ENCODE measurements at regions not wholly inside any gene's neighbourhood (a gene's known extent, or its start where the extent isn't known, plus 50 kb on each side); places are given as distances from the start of the nearest gene placed in this dataset.

DNA sequence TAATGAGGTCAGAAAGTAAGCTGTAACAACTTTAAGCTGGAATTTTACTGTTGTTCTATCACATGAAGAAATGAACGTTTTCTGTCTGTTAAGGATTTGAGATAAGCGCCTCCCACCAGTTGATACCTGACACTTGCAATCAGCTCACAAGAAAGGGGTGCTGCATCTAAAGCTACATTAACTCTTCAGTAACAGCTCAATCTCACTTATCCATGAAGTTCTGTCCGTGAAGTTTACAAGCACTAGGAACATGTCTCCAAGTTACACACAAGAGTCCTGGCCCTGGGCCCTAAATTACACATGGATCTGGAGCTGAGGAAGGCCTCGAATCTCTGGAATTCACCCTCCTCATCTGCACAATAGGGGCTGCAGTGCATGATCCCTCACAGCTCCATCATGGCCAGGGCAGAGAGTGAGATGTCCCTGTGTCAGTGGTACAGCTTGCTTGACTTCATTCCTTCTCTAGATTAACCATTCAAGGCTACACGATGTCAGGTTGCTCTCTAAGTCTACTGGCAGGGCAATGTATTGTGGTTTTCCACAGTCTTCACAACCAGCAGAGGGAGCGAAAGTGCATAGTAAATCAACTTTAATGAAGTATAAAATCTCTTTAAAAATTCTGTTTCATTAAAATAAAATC, 182.4 kb upstream of the MCHR2 start:
- DNase-seq, result no peak

DNA sequence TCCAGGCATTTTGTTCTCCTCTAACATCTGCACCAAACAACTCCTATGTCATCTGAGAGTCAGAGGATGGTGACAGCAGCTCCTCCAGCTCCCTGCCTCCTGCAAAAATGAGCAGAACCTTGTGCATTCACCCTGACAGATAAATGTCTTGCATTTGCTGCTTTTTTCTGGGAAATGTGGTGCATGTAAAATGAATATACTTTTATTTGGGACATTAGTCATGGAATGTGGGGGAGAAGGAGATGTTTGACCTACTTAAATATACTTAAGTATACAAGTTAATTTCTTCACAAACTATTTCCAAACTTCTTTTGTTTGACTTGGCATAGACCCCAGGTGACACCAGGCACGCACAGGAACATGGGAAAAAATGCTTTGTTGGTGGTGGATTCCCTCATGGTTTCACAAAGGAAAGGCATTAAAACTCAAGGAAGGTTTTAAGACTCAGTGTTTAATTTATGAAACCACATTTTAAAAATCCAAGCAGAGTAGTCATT, 181.8 kb upstream of the MCHR2 start:
- DNase-seq, result no peak

DNA sequence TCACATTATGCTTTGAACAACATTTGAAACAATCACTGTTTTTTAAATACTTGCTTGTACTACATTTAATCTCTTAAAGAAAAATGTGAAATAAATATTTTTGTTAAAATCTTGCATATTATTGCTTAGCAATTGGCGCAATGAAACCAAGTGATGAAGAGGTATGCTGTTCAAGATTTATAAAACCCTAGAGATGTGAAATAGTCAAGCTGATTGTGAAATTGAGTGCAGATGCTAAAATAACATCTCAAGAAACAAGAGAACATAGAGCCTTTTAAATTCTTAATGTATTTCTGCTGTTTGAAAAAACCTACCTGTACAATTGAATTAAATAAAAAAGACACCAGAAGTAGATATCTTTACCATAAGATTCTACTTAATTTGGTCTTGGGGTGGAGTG, 179.2 kb upstream of the MCHR2 start:
- DNase-seq, result no peak

DNA sequence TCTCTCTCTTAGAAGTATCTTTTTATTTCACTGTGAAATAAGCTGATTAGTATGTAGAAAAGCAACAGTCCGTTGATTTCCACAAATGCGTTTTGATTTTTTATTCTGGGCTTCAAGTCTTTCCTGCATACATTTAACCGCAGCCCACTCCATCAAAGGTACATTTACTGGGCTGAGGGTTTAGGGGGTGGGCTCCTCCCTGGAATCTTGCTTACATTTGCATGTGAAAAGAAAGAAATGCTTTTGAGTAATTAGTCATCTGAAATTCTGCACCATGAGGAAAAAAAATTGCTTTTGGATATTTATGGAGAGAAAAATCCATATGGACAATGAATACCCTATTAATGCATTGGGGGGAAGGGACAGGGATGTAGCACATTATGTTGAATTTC, 178.3 kb upstream of the MCHR2 start:
- DNase-seq, result no peak

DNA sequence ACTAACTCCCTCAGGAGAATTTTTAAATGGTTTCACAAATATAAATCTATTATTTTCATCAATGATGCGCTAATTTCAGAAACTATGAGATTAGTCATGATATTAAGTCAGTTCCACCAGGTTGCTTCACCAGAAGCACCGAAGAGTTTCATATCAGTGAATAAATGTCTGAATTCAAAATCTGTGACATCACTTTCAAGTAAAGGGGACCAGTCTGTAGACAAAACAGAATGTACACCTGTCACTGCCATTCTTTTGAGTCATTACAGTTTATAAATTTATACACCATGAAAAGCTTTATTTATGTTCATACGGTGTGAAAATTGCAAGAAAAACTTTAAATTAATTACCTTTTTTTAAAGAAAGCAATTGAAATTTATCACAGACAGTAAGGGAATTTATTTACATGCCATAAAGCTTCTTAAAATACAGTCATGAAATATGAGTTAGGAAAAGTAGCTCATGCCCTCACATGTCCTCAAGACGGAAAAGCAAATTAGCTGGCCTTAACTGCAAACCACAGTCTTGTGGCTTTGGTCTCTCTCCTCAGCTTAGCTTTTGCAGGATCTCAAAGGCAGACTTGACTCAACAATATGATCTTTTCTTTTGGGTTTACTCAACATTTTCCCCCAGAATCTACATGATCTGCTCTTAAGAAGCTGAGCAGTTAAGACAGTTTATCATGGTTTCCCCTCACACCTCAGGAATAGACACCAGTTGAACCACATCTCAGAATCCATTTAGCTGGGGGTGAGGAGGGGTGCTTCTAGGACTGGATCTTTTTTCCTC, 177.7 kb upstream of the MCHR2 start:
- DNase-seq, result no peak

DNA sequence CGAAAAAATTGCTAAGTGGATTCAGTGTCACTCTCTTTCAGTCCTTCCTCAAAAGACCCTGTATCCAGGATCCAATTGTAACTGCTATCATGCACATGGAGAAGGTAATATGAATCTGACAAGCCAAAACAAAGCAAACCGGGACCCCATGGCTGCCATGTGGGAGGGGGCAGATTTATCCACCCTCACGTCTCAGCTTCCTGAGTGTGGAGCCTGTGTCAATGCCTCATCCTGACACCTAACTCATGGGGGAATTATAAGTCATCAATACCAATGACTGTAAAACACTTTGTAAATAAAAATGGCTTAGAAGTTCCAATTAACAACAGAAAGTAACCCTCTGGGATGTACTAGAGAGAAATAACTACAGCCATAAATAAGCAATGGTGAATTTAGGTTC, 174.1 kb upstream of the MCHR2 start:
- no peak for DNase-seq

DNA sequence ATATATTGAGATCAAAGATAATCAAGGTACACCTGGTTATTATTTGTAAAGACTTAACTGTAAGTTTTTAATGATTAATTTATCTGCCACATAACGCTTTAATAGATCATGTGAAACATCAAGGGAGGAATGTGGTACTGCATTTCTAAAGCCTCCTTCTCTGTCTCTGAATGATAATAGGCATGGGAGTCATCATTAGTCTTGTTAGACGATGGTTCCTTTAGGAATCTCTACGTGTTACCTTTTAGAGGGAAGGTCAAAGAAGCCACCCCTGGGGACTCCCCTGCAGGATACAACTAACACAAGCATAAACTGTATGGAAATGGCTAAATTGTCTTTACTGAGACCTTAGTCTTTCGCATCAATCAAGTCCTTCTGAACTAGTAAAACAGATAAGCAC, 173.6 kb upstream of the MCHR2 start:
- no peak for DNase-seq

DNA sequence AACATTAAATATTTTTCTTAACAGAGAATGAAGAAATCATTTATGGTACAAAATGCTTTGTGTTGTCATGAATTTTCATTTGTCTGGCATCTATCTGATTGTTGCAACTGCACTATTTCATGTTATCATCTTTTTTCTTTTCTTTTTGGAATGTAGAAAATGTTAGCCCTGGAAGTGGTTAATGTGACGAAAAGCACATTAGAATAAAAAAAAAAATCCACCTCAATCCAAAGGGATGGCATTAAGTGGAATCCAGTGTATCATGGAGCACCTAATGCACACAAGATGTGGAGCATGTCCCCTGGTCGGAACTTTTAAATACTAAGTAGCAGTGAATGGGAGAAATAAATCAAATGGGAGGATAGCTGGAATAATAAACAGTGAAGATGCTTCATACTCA, 172.9 kb upstream of the MCHR2 start:
- no peak for DNase-seq

DNA sequence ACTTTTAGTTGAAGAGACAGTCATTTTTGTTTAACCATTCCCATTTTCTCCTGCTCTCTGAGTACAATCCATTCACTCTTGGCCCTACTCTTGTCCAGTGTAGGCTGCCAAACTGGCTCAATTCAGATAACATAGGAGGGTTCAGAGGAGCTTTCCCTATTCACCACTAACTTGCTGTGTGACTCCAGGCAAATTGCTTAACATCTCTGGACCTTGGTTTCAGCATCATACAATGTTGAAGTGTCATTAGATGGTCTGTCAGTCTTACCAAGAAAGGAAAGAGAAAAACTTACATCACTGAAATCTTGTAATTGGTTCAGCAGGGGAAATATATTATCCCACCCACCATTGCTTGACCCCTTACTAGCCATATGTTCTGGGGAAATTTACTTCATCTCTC, 171.4 kb upstream of the MCHR2 start:
- no peak for DNase-seq

DNA sequence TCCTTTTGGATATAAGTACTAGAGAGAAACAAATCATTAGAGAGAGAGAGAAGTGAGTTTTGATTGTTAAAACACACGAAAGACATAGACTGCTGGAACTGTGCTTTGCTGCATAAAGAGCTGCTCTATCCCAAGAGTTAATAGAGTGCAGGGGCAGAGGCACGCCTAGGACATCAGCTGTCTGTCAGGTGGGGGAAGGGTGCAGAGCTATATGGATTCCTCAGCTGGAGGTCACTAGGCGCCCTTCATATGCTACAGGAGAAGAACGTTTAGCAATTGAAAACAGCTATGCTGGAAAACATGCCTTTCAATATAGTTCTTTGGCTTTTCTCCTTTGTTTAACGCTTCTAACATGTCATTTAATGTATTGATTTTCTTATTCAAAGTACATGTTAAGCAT, 169.0 kb upstream of the MCHR2 start:
- no peak for DNase-seq

DNA sequence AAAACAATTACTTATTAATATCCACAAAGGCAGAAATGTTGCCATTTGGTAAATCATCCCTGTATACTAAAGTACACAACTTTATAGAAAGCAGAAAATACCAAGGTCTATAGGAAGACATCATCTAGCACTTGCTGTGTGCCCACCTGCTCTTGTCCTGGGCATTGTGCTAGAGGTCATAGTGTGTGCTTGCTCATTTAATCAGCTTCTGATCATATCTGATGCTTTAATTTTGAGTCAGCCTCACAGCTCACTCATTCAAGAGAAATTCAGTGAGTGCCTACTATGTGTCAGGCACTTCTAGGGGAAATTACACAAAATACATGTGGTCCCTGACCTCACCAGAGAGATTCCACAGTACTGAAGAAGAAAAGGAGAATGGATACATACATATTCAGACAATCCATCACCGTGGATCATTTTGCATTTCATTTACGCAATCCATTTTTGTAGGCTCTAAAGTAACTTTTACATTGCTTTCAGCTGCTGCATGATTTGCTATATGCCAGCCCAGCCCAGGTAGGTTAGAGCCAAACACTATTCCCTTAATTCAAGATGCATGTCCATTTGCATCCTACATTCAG, 167.9 kb upstream of the MCHR2 start:
- no peak for DNase-seq

DNA sequence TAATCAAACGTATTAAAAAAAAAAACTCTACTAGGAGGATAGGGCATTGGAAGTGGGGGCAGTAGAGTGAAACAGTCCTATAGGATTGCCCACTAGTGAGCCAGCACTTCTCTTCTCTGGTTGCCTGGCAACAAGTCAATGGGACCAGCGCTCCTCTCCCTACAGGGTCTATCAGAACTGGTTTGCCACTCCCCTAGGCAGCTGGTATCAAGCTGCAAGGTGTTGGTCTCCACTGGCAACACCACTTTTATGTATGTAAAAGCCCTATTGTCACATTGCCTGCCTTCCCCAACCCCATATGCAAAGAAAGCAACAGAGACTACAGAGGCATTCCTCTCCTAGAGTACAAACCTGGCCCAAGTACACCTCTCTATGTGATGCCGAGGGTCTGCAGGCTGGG, 166.9 kb upstream of the MCHR2 start:
- DNase-seq, result no peak

DNA sequence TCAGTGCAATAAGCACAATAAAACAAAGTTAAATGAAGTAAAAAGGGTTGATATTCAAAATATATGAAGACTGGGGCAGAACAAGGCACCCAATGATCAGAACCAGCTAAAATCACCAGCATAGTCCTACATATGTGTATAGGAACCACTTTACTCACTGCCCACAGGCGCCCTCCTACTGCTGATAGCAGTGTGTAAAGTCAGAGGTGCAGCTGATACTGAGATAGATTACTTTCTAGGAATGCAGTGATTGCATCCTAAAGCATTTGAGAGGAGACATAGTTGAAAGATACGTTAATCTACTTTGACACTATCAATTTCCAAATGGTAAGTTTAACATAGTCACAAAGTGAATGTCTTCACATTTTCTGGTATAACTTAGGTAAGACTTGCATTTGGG, 161.1 kb upstream of the MCHR2 start:
- DNase-seq, result no peak

DNA sequence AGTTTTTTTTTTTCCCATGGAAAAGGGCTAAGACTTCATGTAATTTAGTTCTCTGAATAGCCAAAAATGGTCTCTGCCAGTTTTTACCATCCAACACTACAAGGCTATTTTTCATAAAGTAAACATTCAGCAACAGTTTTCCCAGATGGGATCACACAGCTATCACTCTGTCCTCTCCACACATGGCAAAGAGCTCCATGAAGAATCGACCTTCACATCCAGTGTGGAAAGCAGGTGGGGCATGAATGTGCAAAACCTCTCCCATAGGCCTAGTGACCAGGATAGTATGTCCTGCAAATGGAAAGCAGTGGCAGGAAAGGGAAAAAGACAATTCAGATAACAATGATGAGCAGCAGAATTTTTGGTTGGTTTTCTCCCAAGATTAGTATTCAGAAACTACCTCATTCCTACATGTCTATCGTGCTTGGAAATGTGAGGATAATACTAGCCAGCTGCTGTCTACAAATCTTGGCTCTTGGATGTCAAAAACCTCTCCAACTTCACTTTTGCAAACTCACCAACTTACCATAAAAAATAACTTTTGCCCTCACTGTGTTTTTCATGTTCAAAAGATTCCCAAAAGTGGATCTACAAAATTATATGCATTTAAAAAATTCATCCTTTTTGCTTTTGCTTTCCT, 159.7 kb upstream of the MCHR2 start:
- DNase-seq, result no peak

DNA sequence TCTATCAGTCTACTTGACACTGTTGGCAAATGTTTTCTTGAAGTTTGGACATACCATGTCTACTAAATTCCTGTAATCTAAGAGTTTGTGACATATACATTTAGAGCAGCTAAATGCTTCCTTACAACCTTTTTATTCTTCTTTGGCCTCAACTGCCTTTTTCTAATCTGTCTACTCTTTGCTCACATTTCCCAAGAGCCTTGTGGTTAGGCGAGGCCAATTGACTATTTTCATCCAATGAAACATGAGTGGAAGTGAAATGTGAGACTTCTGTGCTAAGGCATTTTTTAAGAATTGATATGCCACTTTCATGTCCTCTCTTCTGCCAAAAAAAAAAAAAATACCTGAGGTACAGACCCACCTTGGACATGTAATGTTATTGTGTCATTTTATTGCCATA, 158.2 kb upstream of the MCHR2 start:
- no peak for DNase-seq

DNA sequence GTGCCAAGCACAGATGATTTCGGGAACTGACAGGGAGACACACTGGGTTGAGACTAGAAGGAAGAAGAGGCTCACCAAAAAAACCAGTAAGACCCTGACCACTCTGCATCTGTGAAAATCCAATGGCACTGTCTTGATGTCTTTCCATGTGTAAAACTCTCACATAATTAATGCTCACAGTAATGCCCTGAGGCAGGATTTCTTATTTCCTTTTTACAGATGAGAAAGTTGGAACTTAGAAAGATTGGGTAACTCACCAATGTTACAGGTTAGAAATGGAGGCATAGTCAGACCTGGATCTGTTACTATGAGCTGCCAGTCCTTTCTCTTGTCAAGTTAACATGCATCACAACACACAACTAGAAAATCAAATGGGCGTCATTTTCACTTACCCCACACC, 151.0 kb upstream of the MCHR2 start:
- no peak for DNase-seq

DNA sequence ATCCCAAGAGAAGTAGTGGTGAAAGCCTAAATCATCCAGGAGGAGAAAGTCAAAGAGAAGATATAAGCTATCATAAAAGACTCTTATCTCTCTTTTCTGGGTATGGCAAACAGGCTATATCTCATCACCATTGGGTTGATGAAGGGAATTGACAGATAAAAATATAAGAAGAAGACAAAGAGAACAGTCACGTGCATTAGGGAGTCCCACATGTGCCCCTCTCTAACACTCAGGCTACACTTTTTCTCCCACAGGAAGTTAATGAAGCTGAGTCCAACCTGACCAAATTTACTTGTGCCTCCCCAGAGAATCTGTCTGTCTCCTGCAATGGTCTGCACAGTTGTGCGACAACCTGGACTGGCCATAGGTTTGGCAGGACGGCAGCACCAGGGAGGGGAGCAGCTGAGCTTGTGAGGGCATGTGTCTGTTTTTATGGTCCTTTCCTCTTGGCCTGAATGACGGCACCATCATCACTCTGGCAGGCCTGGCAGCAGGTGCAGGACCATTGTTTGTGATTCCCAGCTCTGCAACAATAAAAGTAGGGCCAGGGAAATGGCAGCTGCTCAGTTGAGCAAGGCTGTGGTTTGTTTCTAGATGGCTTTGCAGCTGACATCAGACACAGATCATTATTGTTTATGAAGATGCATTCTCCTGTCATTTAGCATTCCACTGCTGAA, 144.5 kb upstream of the MCHR2 start:
- no peak for DNase-seq

DNA sequence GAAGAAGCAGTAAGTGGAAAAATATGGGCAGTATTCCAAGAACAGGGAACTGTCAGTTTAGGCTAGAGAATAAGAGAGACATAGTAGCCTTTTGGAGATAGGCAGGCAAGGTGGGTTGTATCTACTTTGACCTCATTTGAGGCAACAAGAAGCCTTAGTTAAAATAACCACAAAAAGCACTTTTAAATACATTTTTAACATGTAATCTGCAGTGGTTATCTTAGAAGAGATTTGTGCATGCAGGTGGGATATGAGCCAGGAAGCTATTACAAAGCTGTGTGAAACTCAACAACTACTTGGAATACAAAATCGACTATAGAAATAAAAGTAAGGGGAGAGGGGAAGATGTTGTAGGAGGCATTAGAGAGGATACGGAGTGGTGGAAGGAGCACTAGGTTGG, 143.7 kb upstream of the MCHR2 start:
- no peak for DNase-seq

DNA sequence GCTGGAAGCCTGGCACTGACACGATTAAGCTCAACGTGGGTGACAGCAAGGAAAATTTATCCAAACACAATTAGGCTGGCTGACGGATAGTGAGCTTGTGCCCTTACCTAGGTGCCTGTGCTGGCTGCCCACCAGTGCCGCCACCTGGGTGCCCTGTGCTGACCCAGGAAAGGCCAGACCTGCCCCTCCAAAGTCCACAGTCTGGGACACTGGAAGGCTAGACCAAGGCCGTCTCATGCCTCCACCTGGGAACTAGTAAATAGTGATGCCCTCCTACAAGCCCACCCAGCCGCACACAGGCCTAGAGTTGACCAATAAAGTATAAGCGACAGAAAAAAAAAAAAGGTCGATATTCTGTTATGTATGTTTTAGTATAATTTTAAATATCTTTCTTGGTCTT, 142.6 kb upstream of the MCHR2 start:
- DNase-seq, result no peak

DNA sequence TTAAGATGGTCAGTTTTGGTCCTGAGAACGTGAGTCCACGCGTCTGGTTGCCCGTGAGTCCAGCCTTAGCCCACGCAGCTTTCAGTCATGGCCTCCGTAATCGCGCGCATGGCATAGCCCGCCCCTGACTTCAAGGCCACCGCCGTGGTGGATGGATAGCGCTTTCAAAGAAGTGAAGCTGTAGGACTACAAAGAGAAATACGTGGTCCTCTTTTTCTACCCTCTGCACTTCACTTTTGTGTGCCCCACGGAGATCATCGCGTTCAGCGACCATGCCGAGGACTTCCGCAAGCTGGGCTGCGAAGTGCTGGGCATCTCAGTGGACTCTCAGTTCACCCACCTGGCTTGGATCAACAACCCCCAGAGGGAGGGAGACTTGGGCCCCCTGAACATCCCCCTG, 142.0 kb upstream of the MCHR2 start:
- no peak for DNase-seq

DNA sequence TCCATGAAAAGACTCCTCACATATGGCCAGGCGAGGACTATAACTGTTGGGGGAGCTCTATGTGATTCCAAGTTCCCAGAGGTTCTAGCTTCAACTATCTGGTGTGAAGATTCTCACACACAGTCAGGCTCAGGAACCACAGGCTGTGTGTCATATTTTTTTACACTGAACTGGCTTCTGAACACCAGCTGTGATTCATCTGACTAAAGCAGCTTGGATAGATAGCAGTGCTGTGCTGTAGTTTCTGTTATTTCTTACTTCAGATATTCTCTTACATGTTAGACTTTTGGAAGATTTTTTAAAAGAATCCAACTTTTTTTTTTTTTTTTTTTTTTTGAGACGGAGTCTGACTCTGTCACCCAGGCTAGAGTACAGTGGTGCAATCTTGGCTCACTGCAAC, 140.7 kb upstream of the MCHR2 start:
- DNase-seq, result no peak

DNA sequence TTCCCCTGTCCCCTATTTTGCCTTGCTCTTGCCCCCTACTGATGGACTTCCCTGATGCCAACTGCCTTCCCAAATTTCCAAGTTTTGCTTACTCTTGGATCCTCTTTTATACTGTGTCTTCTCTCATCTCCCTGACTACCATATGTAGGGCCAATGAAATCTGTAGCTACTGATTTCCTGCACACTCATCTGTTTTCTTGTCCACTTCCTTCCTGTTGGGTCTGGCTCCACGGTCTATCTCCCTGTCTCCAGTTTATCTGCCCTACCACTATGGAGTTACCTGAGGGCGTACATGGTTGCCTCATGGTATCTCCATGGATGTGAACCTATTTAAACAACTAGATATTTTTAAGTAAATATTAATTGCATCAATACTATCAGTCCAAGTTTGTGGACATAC, 140.3 kb upstream of the MCHR2 start:
- no peak for DNase-seq

DNA sequence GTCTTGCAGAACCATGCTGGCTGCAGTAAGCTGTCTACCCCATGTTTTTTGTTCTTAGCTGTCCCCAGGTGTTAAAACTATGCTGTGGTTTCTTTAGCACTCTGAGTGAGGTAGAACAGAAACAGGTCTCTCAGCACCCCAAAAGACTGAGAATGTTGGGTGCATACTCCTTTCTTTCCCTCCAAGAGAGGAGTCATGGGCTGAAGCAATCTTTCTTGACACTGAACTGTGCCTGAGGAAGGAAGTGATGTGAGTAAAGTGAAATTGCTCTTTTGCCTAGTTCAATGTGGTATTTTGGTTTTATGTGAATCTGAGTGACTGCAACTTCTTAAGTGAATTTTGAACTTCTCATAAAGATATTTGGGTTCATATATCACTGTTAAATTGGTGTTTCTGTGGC, 138.0 kb upstream of the MCHR2 start:
- no peak for DNase-seq

Data from activated CD4-positive, alpha-beta T cell treated with anti-CD3 and anti-CD28 coated beads, Interleukin-2, amount 50 U/mL, for 48 hours (primary cell).